GM10248 (cell line): ENCODE measurements at regions not wholly inside any gene's neighbourhood (a gene's known extent, or its start where the extent isn't known, plus 50 kb on each side); places are given as distances from the start of the nearest gene placed in this dataset.

Source experiments
- CTCF ChIA-PET: fragments of 300-600 bp; sonication (Branson Sonifier 250); formaldehyde crosslinking; extraction: SDS; loops from one replicate; lab custom pipeline; 2021; ENCODE audit warnings: antibody characterized with exemption; lab: Yijun Ruan, JAX
- POLR2A ChIA-PET: fragments of 350-650 bp; sonication (Branson Sonifier 250); formaldehyde crosslinking; extraction: SDS; loops from one replicate; lab custom pipeline; 2020; ENCODE audit warnings: antibody characterized with exemption; lab: Yijun Ruan, JAX
- DNase-seq: peaks from one replicate; pipeline ENCODE4 v3.0.0; 2012; ENCODE audit errors: extremely low spot score
- TF ChIP-seq, protein P1 (sequence below): IDR thresholded peaks from 2 replicates; pipeline ENCODE4 v1.5.1; 2012; ENCODE audit warnings: mild to moderate bottlenecking, low read depth; ENCODE audit errors: extremely low read depth, missing control alignments, control extremely low read depth

GRCh38 chr1:234719454-234720251 is 109.7 kb upstream of the IRF2BP2 start:
- CTCF ChIA-PET: interaction anchor here (1.5 to 1.6 kb wide), 2 partner anchors 11 to 20 kb away, joined by 3 read pairs; no protein-coding TSS in a partner anchor
- POLR2A ChIA-PET: interaction anchor here (0.5 kb wide), 1 partner anchor 21 kb away, joined by 9 read pairs; no protein-coding TSS in a partner anchor
- DNase-seq: no peak
- TF ChIP-seq, protein P1, sequence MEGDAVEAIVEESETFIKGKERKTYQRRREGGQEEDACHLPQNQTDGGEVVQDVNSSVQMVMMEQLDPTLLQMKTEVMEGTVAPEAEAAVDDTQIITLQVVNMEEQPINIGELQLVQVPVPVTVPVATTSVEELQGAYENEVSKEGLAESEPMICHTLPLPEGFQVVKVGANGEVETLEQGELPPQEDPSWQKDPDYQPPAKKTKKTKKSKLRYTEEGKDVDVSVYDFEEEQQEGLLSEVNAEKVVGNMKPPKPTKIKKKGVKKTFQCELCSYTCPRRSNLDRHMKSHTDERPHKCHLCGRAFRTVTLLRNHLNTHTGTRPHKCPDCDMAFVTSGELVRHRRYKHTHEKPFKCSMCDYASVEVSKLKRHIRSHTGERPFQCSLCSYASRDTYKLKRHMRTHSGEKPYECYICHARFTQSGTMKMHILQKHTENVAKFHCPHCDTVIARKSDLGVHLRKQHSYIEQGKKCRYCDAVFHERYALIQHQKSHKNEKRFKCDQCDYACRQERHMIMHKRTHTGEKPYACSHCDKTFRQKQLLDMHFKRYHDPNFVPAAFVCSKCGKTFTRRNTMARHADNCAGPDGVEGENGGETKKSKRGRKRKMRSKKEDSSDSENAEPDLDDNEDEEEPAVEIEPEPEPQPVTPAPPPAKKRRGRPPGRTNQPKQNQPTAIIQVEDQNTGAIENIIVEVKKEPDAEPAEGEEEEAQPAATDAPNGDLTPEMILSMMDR: no peak

DNA sequence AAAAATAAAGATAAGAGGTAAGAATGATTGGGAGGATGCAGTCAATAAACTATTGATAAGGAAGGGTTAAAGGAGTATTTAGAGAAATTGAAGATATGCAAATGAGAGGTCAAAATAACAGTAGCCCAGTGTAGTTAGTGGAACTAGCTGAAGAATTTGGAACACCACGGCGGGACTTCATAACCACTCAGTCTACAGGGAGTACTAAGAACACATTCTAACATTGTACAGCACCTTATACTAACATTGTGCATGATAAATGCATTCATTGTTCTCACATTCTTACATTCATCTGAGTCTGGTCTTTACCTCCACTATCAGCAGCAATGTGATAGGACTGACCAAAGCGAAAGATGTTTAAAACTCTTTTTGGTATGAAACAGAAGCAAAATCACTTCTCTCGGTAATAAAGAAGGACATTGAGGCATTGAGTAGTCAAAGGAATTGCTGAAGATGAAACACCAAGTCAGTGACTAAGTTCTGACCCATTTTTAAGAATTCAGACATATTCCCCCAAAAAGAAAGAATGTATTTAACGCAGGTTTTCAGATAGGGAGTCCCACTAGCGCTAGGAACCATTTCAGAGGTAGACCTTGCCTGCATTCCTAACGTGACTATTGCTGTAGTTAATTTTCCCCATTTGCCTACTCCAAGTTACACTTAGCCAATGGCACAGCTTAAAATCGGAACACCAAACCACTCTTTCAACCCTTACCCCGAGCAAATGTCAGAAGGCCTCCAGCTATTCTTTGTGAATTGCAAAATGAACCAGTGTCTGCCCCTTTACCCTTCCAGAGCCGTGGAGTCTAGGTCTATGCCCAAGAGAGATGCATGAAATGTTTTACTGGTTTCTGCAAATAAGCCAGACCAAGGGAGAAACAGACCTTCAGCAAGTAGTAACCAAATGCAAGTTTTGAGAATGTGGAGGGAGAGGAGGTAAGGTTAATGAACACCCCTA is 108.8 kb upstream of the IRF2BP2 start:
- POLR2A ChIA-PET: no interaction called here
- CTCF ChIA-PET: interaction anchor here (1.0 to 1.7 kb wide), 9 partner anchors 9 to 376 kb away, joined by 3 to 6 read pairs (median 3); no protein-coding TSS in a partner anchor
- no peak for DNase-seq
- TF ChIP-seq, protein P1: no peak

- no peak for DNase-seq
- ChIA-PET CTCF (interaction anchor here (1.0 to 4.1 kb wide), 7 partner anchors 8 to 378 kb away, joined by 3 to 20 read pairs (median 3); no protein-coding TSS in a partner anchor), POLR2A (no interaction called here)
- TF ChIP-seq, protein P1: no peak
Measured at GRCh38 chr1:234716908-234717375, 107.0 kb upstream of the IRF2BP2 start.

DNA sequence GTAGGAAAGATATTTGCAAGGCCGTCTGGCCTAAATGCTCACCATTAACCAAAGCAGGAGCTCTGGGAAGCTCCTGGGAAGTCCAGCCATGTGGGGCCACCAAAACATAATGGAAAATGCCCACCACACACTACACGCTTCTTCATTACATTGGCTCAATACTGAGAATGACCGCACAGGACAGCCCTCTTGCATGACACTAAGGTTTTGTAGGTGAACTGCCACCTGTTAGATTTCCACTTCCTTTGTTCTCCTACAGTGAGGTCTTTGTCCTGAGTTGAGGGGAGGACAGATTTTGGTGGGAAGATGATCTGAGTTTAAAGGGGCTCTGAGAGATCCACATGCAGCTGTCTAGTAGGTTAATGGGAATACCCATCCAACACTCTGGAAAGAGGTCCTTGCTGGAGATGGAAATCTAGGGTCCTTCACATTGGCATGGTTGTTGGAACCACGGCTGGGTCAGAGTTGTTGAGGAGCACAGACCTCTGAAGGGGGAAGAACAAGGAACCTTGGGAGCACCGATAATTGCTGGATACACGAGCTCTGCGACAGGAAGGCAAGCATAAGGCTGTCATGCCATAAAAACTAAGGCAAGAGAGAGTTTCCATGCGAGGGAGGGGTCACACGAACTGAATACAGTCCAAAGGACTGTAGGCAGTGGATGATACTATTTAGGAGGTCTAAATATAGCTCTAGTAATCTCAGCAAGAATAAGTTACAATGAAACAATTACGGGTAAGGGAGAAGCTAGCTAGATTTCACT is 105.5 kb upstream of the IRF2BP2 start:
- POLR2A ChIA-PET: interaction anchor here (1.2 kb wide), 1 partner anchor 9 kb away, joined by 3 read pairs; no protein-coding TSS in a partner anchor
- no peak for DNase-seq
- CTCF ChIA-PET: interaction anchor here (1.0 to 4.1 kb wide), 7 partner anchors 9 to 368 kb away, joined by 3 to 20 read pairs (median 4); no protein-coding TSS in a partner anchor
- TF ChIP-seq, protein P1: no peak

DNA sequence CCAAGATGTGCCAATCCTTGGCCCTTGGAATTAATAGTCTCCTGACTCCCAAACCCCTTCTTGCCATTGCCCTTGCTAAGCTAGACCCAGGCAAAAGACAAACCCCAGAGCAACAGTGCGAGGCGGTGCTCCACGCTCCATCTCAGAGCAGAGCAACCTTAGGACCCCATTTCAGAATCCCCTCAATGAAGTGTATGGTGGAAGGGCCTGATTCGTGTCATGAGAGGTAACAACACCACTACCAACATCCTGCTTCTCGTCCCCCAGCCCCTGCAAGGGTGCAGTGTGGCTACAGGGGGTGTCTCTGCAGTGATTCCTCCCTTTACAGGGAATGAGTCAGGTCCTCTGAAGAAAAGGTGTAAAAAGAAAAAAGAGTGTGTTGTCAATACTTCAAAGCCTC is 103.9 kb upstream of the IRF2BP2 start:
- DNase-seq: no peak
- POLR2A ChIA-PET: no interaction called here
- CTCF ChIA-PET: interaction anchor here (0.7 to 4.1 kb wide), 4 partner anchors 8 to 12 kb away, joined by 3 to 20 read pairs (median 7); no protein-coding TSS in a partner anchor
- TF ChIP-seq, protein P1: no peak
